GM18858 (cell line): ENCODE measurements at regions not wholly inside any gene's neighbourhood (a gene's known extent, or its start where the extent isn't known, plus 50 kb on each side); places are given as distances from the start of the nearest gene placed in this dataset.
"Not testable (repeated sequence)": the region's sequence is repeated elsewhere in the genome, so short reads cannot be mapped to it uniquely, and the experiment has no call there.

ENCODE experiments used
- ATAC-seq: cut with Tn5 transposase; IDR thresholded peaks from one replicate; pipeline ENCODE4 v1.9.1; 2021; ENCODE audit not compliant: unreplicated experiment

GRCh38 chr15:60255390-60255789 is 142.4 kb downstream of the ANXA2 start:
- ATAC-seq: peak; percentile 96

GRCh38 chr15:60257591-60258159 is 140.1 kb downstream of the ANXA2 start:
- ATAC-seq: no peak

GRCh38 chr15:60259469-60259868 is 138.3 kb downstream of the ANXA2 start:
- ATAC-seq: no peak

GRCh38 chr15:60264088-60264487 is 133.7 kb downstream of the ANXA2 start:
- no peak for ATAC-seq

- no peak for ATAC-seq
These were observed 133.2 kb downstream of the ANXA2 start for GRCh38 chr15:60264566-60264965.

GRCh38 chr15:60265057-60265456 is 132.7 kb downstream of the ANXA2 start:
- ATAC-seq: no peak

- ATAC-seq: no peak
These were observed 125.2 kb downstream of the ANXA2 start for GRCh38 chr15:60272623-60273022.

GRCh38 chr15:60275624-60276023 is 122.2 kb downstream of the ANXA2 start:
- no peak for ATAC-seq

GRCh38 chr15:60278879-60279278 is 118.9 kb downstream of the ANXA2 start:
- ATAC-seq: no peak

GRCh38 chr15:60280259-60280658 is 117.5 kb downstream of the ANXA2 start:
- no peak for ATAC-seq

GRCh38 chr15:60283936-60284335 is 113.8 kb downstream of the ANXA2 start:
- no peak for ATAC-seq

GRCh38 chr15:60295901-60296300 is 101.9 kb downstream of the ANXA2 start:
- not testable (repeated sequence) for ATAC-seq

- no peak for ATAC-seq
These were observed 100.7 kb downstream of the ANXA2 start for GRCh38 chr15:60297047-60297446.
